Fibroblast of peridontal ligament (primary cell): ENCODE measurements at regions not wholly inside any gene's neighbourhood (a gene's known extent, or its start where the extent isn't known, plus 50 kb on each side); places are given as distances from the start of the nearest gene placed in this dataset.
"Not testable (repeated sequence)": the region's sequence is repeated elsewhere in the genome, so short reads cannot be mapped to it uniquely, and the experiment has no call there.

Experiments
- DNase-seq: peaks from one replicate; pipeline ENCODE4 v3.0.0-alpha.2; 2010; ENCODE audit errors: extremely low read depth

- peak; percentile 14 for DNase-seq
Observed at GRCh38 chr7:106450716-106451115, 165.9 kb upstream of the NAMPT start.

DNA sequence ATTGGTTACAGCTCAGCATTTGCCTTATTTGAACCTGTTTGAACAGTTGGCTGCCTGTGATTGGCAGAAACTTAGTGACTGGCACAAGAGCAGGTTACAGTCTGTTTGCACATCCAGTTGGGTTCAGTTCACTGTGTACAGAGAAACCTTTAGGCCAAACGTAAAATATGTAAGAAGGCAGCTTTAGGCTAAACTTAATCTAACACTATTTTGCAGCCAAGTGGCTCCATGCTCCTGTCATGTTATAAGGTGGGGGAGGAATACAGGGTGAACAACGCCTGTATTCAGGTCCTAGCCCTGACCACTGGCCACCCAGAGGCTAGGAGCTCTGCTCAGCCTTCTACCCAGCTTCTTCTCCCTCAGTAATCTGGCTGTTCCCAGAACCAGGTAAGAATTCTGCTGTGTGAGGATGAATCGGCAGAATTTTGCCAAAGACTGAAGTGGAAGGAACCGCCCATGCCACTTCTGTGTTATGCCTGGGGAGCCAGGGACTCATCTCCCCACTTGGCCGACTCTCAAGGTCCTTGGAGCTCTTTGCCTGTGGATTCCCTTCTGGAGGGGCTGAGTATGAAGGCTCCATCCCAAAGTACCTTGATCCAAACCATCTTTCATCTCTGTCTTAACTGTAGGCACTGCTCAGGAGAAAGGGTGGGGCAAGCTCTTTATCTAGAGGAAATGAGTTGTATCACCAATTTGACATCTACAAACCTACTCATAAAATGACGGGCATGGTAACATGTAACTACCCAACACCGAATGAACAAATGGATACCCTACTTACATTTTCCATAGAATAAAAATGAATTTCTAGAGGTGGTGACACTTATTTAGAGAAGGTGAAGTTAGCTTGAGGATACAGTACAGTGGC is 164.4 kb upstream of the NAMPT start:
- no peak for DNase-seq

DNA sequence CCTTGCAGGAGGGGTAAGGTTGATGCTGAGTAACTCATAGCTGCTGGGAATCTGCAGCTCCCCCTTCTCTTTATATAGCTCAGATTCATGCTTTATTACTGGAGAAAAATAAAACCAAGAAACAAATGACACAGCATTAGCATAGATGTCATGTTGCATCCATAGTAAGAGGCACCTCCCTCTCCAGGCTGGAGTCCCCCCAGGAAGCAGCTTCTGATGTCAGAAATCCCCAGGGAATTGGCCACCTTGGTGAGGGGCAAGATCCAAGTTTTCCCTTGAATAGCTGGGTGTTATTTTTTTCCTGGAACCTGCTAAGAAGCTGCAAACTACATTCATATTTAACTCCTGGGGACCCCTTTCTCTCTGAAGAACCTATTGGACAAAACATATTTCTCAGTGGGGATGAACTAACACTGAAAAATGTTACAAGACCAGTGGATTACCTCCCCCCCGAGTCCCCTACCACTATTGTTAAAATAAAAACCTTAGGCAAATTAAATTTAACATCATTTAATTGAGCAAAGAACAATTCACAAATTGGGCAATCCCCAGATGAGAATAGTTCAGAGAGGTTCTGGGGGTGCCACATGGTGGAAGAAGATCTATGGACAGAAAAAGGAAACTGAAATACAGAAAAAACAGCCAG is 163.7 kb upstream of the NAMPT start:
- DNase-seq: no peak

DNA sequence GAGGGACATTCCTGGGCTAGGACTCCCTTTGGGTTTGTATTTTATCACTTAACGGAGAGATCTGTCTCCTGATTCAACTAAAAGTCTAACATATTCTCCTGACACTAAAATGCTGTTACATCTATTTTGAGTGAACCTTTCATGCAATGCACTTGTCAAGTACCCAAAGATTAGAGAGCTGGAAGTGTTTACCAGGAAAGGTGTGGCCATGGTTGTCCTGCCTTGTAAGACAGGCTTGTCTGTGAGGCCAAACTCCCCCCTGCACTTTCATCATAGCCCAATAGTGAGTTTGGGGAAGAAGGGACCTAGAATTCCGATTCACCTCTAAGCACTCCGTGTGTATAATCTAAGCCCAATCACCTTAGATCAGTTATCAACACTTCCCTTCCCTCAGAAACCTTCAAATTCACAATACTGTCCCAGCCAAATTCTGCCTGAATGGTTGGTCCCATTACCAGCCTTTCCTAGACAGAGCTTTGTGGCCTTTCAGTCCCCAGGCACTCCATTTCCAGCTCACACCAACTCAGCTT is 162.6 kb upstream of the NAMPT start:
- DNase-seq: no peak

DNA sequence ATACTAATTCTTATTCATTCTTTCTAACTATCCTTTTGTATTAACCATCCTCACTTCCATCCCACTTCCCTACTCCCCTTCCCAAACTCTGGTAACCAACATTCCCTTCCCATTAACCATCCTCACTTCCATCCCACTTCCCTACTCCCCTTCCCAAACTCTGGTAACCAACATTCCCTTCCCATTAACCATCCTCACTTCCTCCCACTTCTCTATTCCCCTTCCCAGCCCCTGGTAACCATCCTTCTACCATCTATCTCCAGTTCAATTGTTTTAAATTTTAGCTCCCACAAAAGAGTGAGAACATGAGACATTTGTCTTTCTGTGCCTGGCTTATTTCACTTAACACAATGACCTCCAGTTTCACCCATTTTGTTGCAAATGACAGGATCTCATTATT is 160.6 kb upstream of the NAMPT start:
- DNase-seq: not testable (repeated sequence)

GRCh38 chr7:106444068-106444655 is 159.4 kb upstream of the NAMPT start:
- DNase-seq: no peak

DNA sequence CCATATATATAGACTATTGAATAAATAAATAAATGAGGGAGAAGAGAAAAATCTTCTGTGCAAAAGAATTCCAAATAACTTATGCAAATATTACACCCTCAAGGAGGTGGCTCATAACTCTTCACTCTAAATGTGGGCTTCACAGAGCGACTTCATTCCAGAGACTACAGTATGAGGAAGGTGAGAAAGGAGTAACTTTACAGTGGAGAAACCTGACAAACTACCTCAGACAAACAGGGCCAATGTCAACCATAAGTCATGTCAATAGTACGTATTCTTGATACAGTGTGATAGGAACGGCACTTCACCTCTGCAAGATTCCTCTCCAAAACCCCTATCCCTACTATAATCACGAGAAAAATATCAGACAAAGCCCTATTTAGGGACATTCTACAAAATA is 158.4 kb upstream of the NAMPT start:
- DNase-seq: no peak

- no peak for DNase-seq
Observed at GRCh38 chr7:106442476-106442875, 157.7 kb upstream of the NAMPT start.

GRCh38 chr7:106441343-106441742 is 156.6 kb upstream of the NAMPT start:
- DNase-seq: not testable (repeated sequence)

DNA sequence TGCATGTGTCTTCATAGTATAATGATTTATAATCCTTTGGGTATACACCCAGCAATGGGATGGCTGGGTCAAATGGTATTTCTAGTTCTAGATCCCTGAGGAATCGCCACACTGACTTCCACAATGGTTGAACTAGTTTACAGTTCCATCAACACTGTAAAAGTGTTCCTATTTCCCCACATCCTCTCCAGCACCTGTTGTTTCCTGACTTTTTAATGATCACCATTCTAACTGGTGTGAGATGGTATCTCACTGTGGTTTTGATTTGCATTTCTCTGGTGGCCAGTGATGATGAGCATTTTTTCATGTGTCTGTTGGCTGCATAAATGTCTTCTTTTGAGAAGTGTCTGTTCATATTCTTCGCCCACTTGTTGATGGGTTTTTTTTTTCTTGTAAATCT is 152.2 kb upstream of the NAMPT start:
- DNase-seq: not testable (repeated sequence)

DNA sequence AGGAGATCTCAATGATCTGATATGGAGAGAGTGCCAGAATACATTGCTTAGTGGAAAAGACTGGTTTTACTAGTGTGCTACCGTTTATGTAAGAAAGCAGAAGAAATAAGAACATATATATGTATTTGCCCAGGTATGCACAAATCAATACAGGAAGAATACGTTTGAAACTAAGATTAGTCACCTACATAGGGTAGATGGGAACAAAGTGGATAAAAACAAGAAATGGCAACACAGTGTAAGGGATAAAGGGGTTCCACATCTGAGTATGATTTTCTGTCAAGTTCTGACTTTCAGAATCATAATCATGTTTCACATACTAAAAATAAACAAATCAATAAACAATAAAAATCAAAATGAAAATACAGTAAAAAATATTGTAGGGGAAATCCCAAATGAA is 148.6 kb upstream of the NAMPT start:
- no peak for DNase-seq

DNA sequence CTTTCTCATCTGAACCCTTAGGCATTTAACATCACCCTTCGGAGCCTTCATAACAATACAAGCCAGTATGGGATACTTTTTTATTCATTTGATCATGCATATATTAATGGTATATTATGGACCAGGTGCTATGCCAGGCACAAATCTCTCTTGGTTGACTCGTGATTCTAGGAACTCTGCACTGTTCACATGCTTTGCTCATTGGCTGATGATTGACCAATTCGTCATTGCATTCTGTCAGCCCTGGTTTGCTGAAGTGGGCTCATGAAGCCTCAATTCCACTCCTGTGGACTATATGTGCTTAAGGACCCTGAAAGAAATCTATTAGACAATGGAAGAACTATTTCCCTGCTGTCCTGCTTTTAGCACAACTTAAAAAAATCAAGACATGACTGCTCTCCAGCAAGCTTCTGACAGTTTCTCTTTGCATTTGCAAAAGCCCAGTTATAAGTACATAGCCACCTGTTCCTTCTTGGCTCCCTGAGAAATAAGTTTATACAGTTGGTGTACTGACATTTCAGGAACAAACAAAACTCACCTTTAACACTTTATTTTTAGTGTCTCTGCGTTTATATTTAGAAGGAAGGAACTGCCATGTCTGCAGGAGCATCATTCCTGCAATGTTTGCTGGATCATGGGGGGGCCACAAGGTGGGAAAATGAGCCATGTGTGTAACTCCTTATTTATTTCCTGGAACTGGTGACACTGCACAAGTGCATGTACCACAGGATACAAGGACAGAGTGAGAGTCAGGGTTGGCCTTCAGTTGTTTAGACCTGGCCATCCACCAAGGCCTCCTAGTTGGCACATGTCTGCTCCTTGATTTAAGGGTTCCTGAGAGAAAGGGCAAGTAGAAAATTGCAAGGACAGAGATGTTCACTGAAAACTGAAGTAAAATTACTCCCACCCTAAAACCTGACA is 146.0 kb upstream of the NAMPT start:
- no peak for DNase-seq

- no peak for DNase-seq
Observed at GRCh38 chr7:106430103-106430502, 145.3 kb upstream of the NAMPT start.

- DNase-seq: no peak
Observed at GRCh38 chr7:106426803-106427202, 142.0 kb upstream of the NAMPT start.

DNA sequence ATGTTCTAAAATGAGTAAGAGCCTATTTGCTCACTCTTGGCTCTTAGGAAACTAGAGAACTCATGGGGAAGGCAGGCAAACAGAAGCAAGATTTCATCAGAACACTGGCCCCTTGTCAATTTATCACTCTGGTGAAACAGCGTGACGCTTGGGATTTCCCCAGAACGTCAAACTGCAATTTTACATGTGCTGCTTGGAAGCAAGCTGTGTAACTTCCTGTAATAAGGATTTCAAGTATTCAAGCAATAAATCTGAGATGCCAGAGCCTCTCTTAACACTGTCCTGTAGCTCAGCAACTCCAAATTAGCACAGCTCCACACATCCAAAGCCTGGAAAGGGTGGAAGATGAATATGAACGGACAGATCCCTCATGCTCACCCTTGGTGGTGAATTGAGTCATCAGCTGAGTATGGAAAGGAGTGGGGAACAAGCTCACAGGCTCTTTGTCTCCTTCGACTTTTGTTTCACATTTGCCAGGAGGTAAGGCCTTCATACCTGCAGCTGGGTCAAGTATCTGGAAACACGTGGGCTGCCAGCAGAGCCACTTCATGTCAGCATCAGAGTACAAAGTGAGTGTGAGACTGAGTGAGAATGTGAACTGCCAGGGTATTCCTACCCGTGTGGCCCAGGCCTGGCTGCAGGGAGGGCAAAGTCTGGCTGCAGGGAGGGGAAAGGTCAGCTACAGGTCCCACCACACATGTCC is 140.4 kb upstream of the NAMPT start:
- peak; percentile 100 for DNase-seq

DNA sequence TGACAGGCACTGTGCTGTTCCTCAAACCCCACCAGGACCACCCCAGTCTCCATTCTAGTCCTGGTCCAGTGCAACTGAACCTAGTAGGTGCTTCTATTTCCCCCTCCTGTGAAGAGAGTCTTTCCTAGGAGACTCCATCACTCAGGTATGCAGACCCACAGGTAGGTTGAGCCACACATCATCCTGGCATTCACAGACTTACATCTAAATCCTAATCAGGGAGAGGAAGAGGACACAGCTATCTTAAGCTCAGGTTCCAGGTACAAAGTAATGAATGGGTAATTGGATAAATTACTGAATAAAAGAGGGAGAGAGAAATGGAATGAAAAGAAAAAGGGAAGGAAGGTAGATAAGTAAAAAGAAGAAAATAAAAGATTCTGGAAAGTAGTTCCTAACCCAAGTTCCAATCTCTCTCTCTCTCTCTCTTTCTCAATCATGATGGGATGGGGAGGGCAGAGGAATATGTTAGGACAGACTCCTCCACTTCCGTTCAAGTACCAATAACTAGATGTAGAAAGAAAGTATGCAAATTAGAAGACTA is 139.8 kb upstream of the NAMPT start:
- DNase-seq: no peak

- peak; percentile 23 for DNase-seq
Observed at GRCh38 chr7:106423821-106424475, 139.2 kb upstream of the NAMPT start.

GRCh38 chr7:106423111-106423510 is 138.3 kb upstream of the NAMPT start:
- no peak for DNase-seq

GRCh38 chr7:106421181-106421762 is 136.5 kb upstream of the NAMPT start:
- DNase-seq: peak; percentile 98

DNA sequence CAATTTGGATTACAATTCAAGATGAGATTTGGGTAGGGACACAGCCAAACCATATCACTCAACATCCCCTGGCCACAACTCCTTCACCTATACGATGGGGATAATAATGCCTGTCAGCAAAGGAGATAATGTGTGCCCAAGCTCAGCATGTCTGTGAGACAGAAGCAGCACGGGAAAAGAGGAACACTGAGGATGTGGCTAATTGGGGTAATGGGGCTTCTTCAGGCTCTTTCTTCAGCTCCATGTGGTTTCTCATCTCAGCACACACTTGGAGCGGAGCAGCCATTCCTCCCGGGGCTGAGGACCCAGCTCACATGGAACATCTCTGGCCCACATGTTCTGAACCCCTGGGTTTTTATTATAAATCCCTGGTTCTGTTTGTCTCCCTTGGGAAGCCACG is 136.0 kb upstream of the NAMPT start:
- no peak for DNase-seq
